NCI-H2107 treated with DMSO at 0.1 percent for 48 hours (cell line): ENCODE measurements at regions not wholly inside any gene's neighbourhood (a gene's known extent, or its start where the extent isn't known, plus 50 kb on each side); places are given as distances from the start of the nearest gene placed in this dataset.
"Not testable (repeated sequence)": the region's sequence is repeated elsewhere in the genome, so short reads cannot be mapped to it uniquely, and the experiment has no call there.

Experiments used
- DNase-seq: peaks from one replicate; lab custom pipeline; 2025; ENCODE audit not compliant: unreplicated experiment; lab: John Stamatoyannopoulos, UW

GRCh38 chr2:125341353-125341752, 1314.6 kb upstream of the GYPC start:
- no peak for DNase-seq

GRCh38 chr2:125353542-125353941, 1302.4 kb upstream of the GYPC start:
- not testable (repeated sequence) for DNase-seq

- DNase-seq, result no peak
Observed at GRCh38 chr2:125364192-125364983, 1291.6 kb upstream of the GYPC start.

DNA sequence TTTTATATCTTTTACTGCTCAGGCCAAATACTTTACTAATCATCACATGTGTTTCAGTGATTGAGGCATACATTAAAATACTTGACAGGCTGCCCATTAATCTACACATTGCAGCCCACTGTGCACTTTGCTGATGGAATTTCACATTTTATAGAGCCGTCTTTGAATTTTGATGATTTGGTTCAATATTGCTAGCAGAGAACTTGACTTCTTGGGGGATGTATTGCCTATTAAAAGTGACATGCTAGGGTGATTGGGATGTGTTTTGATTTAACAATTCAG, 1291.0 kb upstream of the GYPC start:
- no peak for DNase-seq

DNA sequence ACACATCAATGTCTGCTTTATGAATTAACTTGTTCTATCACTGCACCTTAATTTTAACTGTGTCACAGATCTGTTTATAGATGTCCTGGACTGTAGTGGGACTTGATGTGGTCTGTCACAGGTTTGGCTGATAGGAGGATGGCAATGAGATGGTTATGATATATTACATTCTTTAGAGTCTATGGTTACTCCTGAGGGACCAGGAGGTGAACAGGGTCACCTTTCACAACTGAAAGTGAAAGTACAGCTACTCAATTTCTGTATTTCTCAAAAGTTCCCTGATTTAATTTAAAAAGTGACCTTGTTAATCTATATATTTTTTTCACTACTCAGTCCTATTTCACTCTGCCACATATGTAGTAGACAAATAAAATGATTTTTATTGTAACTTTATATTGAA, 1284.1 kb upstream of the GYPC start:
- no peak for DNase-seq

DNA sequence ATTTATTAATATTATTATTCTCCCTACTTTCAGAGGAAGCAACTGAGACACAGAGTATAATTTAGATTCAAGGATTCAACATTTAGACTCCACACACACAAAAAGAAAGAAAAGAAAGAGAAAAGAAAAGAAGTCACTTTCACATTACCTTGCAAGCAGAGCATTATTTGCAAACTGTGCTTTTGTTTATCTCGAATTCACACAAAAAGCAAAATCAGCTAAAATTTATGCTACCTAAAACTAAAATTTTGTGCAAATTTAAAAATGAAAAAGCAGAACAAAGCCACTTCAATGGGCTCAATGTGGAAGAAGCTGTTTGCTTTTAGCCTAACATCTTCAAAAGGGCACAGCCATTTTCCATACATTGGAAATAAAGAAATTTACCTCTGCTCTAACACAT, 1282.7 kb upstream of the GYPC start:
- DNase-seq, result no peak

DNA sequence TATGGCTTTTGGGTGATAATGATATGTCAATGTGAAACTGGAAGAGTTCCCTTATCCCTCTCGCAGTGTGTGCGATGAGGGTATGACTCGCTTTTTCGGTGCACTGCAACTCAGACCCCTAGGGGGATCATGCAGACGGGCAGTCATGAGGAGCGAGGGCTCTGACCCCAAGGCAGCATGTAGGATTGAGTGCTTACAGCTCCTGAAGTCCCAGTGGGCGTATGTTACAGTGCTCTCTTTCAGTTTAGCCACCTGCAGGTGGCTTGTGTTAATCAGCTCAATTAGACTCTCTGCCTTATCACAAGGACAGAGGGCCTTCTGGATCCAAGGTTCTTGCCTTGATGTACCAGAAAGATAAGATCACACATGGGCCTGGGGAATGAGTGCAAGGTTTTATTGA, 1269.9 kb upstream of the GYPC start:
- no peak for DNase-seq

- no peak for DNase-seq
Observed at GRCh38 chr2:125397535-125398251, 1258.3 kb upstream of the GYPC start.

DNA sequence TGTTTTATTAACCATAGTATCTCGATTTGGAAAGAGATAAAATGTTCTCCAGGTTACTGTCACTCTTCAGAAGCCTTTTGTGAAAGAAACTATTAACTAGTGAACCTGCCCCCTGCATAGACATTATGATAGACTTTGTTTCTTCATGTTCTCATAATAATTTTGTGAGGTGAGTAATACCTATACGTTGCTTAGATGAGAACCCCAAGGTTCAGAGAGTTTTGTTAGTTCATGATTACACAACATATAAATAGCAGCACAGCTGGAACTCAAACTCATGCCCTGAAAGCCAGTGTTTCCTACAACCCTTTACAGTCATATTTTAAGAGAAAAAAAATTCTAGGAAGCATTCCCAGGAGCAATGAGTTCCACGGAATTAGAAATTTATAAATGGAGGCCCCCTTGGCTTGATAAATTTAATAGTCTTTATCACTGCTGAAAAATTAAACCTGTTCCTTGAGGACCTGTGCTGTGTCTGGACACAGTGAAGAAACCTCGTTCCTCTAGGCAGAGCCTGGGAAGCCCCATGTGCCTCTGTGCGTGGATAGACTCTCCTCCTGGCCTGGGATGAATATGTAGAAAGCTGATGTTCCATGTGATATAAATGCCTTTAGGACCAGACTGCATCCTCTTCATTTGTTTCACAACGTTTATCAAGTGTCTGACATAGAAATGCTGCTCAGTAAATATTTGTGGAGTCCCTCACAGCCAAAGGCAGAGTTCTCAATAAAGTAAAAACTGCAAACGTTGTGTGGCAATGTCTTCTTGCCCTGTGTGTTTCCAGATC, 1257.0 kb upstream of the GYPC start:
- DNase-seq, result no peak

GRCh38 chr2:125405816-125406215, 1250.1 kb upstream of the GYPC start:
- no peak for DNase-seq

DNA sequence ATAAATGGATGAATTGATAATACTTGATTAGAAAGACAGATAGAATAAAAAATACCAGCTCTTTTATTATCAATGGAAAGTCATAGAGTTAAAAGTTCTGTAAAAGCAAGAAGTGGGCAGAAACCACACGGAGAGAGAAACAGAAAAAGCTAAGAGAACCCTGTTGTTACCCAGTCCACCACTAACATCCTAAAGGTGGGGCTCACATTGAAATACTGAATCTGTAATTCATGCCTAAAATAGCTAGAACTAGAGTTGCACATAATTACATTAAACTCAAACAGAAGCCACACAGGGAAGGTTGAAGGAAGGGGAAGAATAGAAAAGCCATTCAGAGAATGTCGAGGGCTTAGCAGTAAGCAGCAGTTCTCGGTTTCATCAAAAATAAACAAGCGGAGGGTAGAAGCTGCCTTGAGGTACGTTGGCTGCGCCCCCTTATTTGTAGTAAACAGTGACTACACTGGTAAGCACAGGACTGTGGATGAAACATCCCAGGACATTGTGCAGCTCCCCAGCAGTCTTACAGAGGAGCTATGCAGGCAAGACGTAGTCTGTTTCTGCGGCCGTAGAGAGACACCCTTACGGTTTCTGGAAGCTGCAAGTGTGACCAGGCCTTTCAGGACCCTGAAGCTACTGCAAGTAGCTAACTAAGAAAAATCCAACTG, 1247.0 kb upstream of the GYPC start:
- DNase-seq, result no peak

- no peak for DNase-seq
Observed at GRCh38 chr2:125418483-125418882, 1237.5 kb upstream of the GYPC start.

- DNase-seq, result not testable (repeated sequence)
Observed at GRCh38 chr2:125422198-125422770, 1233.7 kb upstream of the GYPC start.

GRCh38 chr2:125424266-125424785, 1231.6 kb upstream of the GYPC start:
- DNase-seq, result no peak

GRCh38 chr2:125427721-125428315, 1228.1 kb upstream of the GYPC start:
- DNase-seq, result no peak

GRCh38 chr2:125444106-125444505, 1211.9 kb upstream of the GYPC start:
- no peak for DNase-seq

- DNase-seq, result no peak
Observed at GRCh38 chr2:125445495-125445894, 1210.5 kb upstream of the GYPC start.

GRCh38 chr2:125450092-125450491, 1205.9 kb upstream of the GYPC start:
- DNase-seq, result no peak

DNA sequence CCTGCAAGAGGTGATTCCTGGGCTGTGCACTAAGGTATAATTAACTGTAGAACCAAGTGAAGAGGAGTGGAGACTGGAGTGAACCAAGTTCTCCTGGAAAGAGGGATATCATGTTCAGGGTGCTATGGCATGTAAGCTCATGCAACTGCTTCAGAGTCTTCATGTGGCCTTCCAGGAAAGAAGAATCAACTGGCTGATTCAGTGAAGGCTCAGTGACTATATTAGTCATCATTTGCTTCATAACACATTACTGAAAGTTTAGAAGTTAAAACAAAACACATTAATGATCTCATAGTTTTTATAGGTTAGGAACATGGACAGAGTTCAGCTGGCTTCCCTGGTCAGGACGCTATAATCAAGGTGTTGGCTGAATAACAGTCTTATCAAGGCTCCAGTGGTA, 1200.8 kb upstream of the GYPC start:
- no peak for DNase-seq

DNA sequence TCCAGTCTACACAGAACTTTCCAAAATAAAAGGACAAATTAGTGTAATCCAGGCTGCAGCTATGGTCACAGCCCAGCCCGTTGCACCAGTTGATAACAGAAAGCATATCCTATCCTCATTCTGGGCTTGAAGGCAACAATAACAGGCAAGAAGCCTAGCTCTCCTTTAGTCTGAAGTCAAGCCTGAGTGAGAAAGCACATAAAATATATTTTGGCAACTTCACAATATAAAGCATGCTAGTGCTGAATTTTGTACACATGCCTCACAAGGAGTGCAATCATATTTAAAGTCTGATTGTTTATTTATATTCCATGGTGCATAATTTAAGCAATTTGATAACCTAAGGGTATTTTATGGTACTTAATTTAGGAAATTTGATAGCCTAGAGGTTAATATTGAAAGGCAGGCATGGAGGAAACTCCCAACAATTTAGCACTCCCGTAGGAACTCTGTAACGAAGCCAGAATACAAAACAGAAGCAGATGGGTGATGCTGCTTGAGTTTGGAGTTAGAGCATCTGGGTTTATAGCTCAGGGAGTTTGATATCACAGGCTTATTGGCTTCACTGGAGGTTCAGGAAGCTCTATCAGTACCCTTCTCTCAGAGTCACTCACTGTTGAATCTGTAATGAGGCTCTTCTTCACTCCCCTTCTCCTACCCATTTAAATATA, 1199.1 kb upstream of the GYPC start:
- DNase-seq, result no peak
